Activated CD8-positive, alpha-beta T cell treated with anti-CD3 and anti-CD28 coated beads for 36 hours (primary cell): ENCODE measurements at regions not wholly inside any gene's neighbourhood (a gene's known extent, or its start where the extent isn't known, plus 50 kb on each side); places are given as distances from the start of the nearest gene placed in this dataset.

Source experiments
- ATAC-seq: fragments of 200-7000 bp; cut with Tn5 transposase; one replicate; pipeline ENCODE4 v1.10.0; 2021; ENCODE audit warnings: mild to moderate bottlenecking, moderate library complexity
- CTCF ChIA-PET: fragments of 350-600 bp; sonication (Branson Sonifier 250); formaldehyde crosslinking; loops from one replicate; lab custom pipeline; 2021; ENCODE audit warnings: antibody characterized with exemption; lab: Charles Lee
- POLR2A ChIA-PET: fragments of 350-600 bp; sonication (Branson Sonifier 250); formaldehyde crosslinking; loops from one replicate; lab custom pipeline; 2021; ENCODE audit warnings: antibody characterized with exemption; lab: Charles Lee
- DNase-seq: peaks from one replicate; pipeline ENCODE4 v3.0.0-alpha.2; 2020
- H3K27ac Mint-ChIP-seq: one replicate; pipeline ENCODE4 v1.8.0; 2021; ENCODE audit warnings: mild to moderate bottlenecking, mixed read lengths
- H3K27me3 Mint-ChIP-seq: one replicate; pipeline ENCODE4 v1.8.0; 2021; ENCODE audit warnings: mixed read lengths
- H3K36me3 Mint-ChIP-seq: one replicate; pipeline ENCODE4 v1.8.0; 2021; ENCODE audit warnings: low read depth, mixed read lengths
- H3K4me1 Mint-ChIP-seq: one replicate; pipeline ENCODE4 v1.8.0; 2021; ENCODE audit warnings: low read depth, mixed read lengths
- H3K4me3 Mint-ChIP-seq: one replicate; pipeline ENCODE4 v1.8.0; 2021; ENCODE audit warnings: mild to moderate bottlenecking, moderate library complexity, mixed read lengths
- H3K9me3 Mint-ChIP-seq: one replicate; pipeline ENCODE4 v1.8.0; 2021; ENCODE audit warnings: mixed read lengths
- CTCF ChIP-seq: fragments of 200-600 bp; IDR thresholded peaks from one replicate; pipeline ENCODE4 v1.8.0; 2022; ENCODE audit warnings: antibody characterized with exemption, mild to moderate bottlenecking
- intact Hi-C: fragments of 100-400 bp; cut with micrococcal nuclease; formaldehyde crosslinking; loops from one replicate; pipeline ENCODE4 v1.10.0; 2022

DNA sequence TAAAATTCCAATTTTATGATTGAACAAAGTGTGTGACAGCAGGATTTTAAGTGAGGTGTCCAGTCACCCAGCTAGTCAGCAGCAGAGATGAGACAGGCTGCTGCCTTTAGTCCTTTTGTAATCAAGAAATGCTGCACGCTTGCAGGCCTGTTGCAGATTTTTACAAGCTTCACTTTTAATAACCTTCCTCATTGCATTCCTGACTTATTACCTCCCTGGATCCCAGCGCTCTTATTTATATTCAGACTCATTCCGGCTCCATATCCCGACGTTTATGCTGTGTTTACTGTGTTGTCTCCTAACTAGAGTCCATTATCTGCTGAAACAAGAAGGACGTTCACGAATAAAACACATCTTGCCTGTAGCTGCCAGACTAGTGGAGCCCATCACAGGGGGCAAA, 442.5 kb upstream of the KLHL29 start:
- ATAC-seq (no peak), DNase-seq (no peak)
- Mint-ChIP-seq H3K4me3 (no peak overlapping the region), H3K4me1 (no peaks in the 10 kb centered on the region), H3K27ac (no peak overlapping the region), H3K36me3 (no peaks in the 10 kb centered on the region), H3K27me3 (no peaks in the 10 kb centered on the region), H3K9me3 (no peaks in the 10 kb centered on the region)
- CTCF ChIA-PET: no interaction called here
- intact Hi-C loops: no loop called here
- POLR2A ChIA-PET: no interaction called here
- no peak for TF ChIP-seq CTCF

- H3K27ac Mint-ChIP-seq: no peak overlapping the region
- POLR2A ChIA-PET: no interaction called here
- no peaks in the 10 kb centered on the region for H3K36me3 Mint-ChIP-seq
- no peaks in the 10 kb centered on the region for H3K9me3 Mint-ChIP-seq
- DNase-seq (no peak), ATAC-seq (no peak)
- no peaks in the 10 kb centered on the region for H3K27me3 Mint-ChIP-seq
- no peak overlapping the region for H3K4me3 Mint-ChIP-seq
- no peak for TF ChIP-seq CTCF
- intact Hi-C loops: no loop called here
- CTCF ChIA-PET: no interaction called here
- no peaks in the 10 kb centered on the region for H3K4me1 Mint-ChIP-seq
Observed at GRCh38 chr2:22944143-22944542, 440.8 kb upstream of the KLHL29 start.

GRCh38 chr2:22946553-22946952, 438.4 kb upstream of the KLHL29 start:
- intact Hi-C loops: no loop called here
- no peaks in the 10 kb centered on the region for H3K4me1 Mint-ChIP-seq
- no peaks in the 10 kb centered on the region for H3K36me3 Mint-ChIP-seq
- no peak for ATAC-seq
- H3K27me3 Mint-ChIP-seq: no peaks in the 10 kb centered on the region
- H3K4me3 Mint-ChIP-seq: no peak overlapping the region
- ChIA-PET POLR2A (no interaction called here), CTCF (no interaction called here)
- H3K27ac Mint-ChIP-seq: no peak overlapping the region
- no peak for TF ChIP-seq CTCF
- no peak for DNase-seq
- no peaks in the 10 kb centered on the region for H3K9me3 Mint-ChIP-seq

DNA sequence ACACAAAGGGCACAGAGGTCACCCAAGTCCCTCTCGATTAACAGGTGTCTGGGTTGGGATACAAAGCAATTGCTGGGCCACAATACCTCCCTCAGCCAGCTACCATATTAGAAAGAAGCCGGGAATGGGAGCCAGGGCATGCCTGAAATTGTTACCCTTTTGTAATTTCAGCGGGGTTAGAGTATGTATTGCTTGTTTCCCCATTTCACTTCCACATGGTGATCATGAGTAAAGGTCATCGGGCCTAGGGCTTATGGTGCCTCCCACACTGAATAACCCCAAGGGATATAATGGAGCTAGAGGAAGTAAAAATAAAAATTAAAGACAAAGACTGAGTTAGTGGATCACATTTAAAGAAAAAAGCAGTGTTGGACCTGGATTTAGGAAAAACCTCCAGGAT, 437.2 kb upstream of the KLHL29 start:
- Mint-ChIP-seq H3K36me3 (no peaks in the 10 kb centered on the region), H3K4me1 (no peaks in the 10 kb centered on the region), H3K4me3 (no peak overlapping the region), H3K27ac (no peak overlapping the region), H3K9me3 (no peaks in the 10 kb centered on the region), H3K27me3 (no peaks in the 10 kb centered on the region)
- ChIA-PET POLR2A (no interaction called here), CTCF (no interaction called here)
- ATAC-seq (no peak), DNase-seq (no peak)
- intact Hi-C loops: no loop called here
- no peak for TF ChIP-seq CTCF

GRCh38 chr2:22950431-22950830, 434.5 kb upstream of the KLHL29 start:
- Mint-ChIP-seq H3K36me3 (no peaks in the 10 kb centered on the region), H3K9me3 (no peaks in the 10 kb centered on the region), H3K27me3 (no peaks in the 10 kb centered on the region), H3K4me1 (no peaks in the 10 kb centered on the region), H3K4me3 (no peak overlapping the region), H3K27ac (no peak overlapping the region)
- ChIA-PET POLR2A (no interaction called here), CTCF (no interaction called here)
- DNase-seq (no peak), ATAC-seq (no peak)
- no peak for TF ChIP-seq CTCF
- intact Hi-C loops: no loop called here
